SK-N-MC (cell line): ENCODE measurements at regions not wholly inside any gene's neighbourhood (a gene's known extent, or its start where the extent isn't known, plus 50 kb on each side); places are given as distances from the start of the nearest gene placed in this dataset.

Source experiments
- EZH2 ChIP-seq: fragments of 200-600 bp; sonication (generic); IDR thresholded peaks from one replicate; pipeline ENCODE4 v1.6.1; 2017; ENCODE audit warnings: antibody characterized with exemption
- POLR2AphosphoS5 ChIP-seq: IDR thresholded peaks from 2 replicates; pipeline ENCODE4 v1.6.1; 2012; ENCODE audit warnings: mild to moderate bottlenecking, low read depth, low read length, borderline replicate concordance

GRCh38 chr2:136327162-136327852, 209.4 kb upstream of the CXCR4 start:
- no peak for TF ChIP-seq POLR2AphosphoS5
- no peak for TF ChIP-seq EZH2
